Superior temporal gyrus (tissue), 1 donor: ENCODE measurements at regions not wholly inside any gene's neighbourhood (a gene's known extent, or its start where the extent isn't known, plus 50 kb on each side); places are given as distances from the start of the nearest gene placed in this dataset.

ENCODE experiments used
- DNase-seq: peaks from one replicate; pipeline ENCODE4 v3.0.0-alpha.2; 2016; ENCODE audit errors: extremely low spot score

GRCh38 chr9:107660976-107661375, 171.4 kb upstream of the KLF4 start:
- DNase-seq: no peak

DNA sequence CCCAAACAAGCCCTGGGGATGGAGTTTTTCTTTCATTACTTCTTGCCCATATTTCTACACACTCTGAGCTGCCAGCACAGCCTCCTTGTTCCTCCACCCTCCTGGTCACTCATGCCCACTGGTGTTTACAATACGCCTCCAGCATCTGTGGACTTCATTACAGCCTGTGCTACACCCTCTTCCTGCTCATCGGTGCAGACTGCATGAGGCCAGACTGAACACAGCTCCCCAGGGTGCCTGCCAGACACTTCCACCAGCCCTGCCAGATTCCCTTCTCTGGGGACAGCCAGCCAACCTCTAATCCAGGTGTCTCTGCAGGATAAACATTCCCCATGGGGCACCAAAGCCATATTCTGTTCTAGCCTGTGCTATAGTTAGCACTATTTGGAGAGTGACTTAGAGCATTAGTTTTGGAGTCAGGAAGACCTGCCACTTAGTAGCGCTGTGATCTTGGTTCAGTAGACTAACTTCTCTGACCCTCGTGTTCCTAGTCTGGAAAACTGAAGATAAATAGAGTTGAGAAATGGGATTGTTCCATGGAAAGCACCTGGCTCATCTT, 163.8 kb upstream of the KLF4 start:
- no peak for DNase-seq

DNA sequence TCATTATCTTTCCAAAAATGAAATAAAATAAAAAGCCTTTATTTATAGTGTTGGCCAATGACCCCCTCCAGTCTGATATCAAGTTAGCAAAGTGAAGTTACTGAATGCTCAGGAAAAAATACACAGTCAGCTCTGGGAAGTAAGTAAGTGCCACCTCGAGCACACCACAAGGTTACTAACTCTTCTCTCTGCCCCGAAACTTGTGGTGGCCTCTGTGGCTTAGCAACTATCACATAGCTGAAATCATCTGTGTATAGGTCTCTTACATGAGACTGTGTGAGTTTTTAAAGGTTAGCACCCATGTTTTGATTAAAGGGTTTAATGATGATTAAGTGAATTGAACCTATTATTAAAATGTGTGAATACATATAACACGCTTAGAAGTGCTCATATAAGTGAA, 161.4 kb upstream of the KLF4 start:
- DNase-seq: no peak

DNA sequence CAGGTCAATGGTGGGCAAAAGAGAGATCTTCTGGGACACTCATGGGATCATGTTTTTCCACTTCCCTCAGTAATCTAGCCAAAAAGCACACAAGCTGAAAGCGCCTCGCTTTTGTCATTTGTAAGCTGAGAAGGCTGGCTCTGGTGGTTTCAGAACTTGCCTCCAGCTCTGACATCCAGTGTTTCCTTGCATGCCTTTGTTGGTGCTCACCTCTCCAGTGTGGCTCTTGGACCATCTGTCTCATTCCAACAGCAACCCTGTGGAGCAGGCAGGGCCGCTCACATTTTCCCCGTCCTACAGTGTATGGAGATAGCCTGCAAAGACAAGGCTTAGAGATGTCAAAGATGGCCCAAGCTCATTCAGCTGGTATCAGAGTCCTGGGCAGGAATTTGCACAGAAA, 160.8 kb upstream of the KLF4 start:
- no peak for DNase-seq

GRCh38 chr9:107648153-107648715, 158.7 kb upstream of the KLF4 start:
- DNase-seq: no peak

DNA sequence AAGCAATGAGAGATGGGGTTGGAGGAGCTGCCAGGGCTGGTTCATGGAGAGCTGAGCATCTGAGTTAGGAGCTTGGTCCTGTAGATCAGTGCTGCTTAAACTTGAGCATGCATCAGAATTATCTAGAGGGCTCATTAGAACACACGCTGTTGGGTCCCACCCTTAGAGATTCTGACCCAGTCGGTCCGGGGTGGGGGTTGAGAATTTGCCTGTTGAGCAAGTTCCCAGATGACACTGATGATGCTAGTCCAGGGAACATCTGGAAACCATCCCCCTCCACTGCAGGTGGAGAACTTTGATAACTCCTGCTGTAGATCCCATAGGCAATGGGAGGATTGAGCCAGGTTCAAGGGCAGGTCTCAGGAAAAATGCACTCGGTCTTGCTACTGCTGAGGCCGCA, 158.0 kb upstream of the KLF4 start:
- no peak for DNase-seq

DNA sequence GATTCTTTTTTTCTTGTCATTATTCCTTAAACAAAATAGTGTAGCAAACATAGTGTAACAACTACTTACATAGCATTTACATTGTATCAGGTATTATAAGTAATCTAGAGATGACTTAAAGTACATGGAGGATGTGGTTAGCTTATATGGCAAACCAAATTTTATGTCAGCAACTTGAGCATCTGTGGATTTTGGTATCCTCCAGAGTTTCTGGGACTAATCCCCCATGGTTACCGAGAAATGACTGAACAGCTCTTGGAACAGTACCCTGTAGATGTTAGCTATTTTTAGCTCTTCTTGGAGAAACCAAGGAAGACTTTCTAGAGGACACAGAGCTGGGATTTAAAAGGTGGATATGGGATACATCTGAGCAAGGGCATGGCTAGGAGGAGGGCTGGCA, 157.6 kb upstream of the KLF4 start:
- no peak for DNase-seq

GRCh38 chr9:107645464-107645833, 155.9 kb upstream of the KLF4 start:
- no peak for DNase-seq

DNA sequence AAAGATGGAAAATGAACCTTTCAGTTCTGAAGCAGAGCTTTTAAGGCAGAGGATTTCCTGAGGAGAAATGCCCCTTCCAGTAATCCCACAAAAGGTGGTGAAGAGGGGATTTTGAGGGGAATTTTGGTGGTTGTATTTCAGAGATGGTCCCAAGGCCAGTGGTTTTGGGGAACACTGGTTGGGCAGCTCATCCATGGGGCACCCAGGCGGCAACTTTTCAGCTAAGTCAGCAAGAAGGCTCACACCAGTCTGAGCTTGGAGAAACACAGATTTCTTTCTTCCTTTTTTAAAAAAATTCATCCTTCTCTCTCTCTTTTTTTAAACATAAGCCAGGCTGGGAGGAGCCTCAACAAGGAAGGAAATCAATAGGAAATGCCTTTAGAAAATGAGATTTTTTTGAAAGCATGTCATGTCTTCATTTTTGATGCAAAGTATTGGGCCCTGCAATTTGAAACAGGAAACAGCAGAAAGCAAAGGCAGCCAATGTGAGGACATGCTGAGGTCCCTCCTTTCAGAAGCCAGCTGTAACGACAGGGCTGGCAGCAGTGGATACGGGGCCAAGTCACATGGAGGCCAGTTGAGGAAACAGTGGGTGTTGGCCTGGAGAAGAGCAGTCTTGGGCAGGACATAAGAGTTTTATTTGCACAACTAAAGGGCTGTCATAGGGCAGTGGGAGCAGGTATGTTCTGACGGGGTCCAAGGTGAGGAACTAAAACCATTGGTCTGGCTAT, 155.3 kb upstream of the KLF4 start:
- no peak for DNase-seq

- no peak for DNase-seq
Measured at GRCh38 chr9:107639426-107639825, 149.9 kb upstream of the KLF4 start.

DNA sequence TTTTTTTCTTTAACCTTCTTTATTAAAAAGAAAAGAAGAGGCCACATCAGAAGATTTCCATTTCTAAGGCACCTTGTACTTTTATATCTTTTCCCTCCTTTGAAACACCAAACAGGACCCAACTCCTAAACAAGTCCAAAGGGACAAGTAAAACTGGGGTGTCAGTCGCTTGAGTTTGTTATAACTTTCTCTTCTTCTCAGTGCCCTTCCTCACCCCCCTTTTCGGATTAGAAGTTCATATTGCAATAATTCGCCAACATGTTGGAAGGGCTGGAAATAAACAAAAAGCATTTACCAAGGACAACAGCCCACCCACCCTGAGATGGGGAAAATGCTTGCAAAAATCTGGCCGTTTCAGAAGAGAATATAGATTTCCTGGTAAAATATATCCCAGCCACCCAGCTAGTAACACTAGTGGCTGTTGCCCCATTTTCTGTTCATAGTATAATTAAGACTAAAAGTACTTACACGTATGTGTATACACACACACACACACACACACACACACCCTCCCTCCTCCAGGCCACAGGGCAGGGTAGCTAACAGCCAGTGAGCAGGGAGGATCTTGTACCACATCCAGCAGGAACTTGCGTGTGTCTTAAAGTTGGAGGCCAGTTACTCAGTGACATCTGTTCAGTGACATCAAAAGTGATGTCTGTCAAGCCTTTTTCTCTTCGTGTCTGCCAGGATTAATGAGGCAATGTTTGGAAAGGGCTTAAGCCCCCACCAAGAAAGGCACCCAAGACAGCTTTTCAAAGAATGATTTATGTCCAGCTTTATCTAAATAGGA, 149.1 kb upstream of the KLF4 start:
- no peak for DNase-seq

GRCh38 chr9:107637421-107638420, 148.2 kb upstream of the KLF4 start:
- peak; percentile 88 for DNase-seq

GRCh38 chr9:107636571-107637381, 147.2 kb upstream of the KLF4 start:
- peak; percentile 22 for DNase-seq

DNA sequence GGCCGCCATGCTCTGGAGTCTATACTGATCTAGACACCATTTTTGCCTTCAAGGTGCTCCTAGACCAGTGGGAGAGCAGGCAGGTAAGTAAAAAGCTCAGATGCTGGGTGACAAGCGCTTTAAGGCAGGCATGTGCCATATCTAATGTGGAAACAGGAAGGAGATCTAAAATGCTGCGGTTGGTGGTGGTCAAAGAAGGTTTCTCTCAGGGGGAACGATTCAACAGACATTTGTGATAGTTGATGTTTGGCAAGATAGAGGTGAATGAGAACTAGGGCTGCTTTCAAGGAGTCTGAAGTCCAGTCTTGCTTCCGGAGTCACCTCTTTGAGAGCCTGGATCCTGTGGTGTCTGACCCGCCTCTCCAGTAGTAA, 146.2 kb upstream of the KLF4 start:
- no peak for DNase-seq

DNA sequence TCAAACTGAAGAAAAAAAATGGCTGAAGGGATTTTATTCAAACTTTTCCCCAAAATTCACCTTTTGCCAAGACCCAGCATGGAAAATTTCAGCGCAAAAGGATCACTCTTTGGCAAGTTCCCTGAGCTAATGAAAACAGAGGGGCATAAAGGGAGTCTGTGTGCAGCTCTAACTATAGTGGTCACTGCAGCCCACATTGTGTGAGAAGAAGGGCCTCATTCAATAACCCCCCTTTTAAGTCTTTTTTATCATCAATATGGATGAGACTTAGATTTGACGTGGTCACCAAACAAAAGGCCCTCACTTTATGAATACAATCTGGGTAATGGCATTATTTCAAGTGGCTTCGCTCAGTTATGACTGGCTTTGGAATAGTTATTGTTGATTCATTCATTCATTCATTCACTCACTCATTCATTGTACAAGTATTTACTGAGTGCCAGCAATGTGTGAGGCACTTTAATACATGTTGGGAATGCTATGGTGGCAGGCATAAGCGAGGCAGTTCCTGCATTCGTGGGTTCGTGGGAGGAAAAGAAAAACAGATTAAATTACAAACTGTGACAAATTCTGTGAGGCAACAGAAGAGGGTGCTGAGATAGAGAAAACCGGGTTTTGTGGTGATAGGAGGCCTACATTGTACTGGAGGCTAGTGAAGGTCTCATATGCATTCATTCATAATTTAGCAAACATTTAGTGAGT, 145.7 kb upstream of the KLF4 start:
- peak; percentile 85 for DNase-seq

DNA sequence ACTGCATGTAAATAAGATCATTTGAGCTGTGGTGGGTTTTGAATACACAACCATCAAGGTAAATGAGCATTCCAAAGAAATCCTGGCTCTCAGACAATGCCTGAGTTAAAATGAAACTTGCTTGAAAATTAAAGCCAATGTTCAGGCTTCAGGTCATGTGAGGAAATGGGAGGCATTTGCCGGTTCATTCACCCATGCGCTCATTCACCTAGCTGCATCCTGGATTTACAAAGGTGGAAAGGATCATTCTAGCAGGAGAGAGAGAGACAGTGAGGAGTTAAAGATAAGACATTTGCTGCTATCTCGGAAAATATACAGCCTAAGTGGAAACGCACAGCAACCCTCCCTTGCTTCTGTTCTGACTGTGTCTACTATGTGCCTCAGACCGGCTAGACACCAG, 143.8 kb upstream of the KLF4 start:
- no peak for DNase-seq

DNA sequence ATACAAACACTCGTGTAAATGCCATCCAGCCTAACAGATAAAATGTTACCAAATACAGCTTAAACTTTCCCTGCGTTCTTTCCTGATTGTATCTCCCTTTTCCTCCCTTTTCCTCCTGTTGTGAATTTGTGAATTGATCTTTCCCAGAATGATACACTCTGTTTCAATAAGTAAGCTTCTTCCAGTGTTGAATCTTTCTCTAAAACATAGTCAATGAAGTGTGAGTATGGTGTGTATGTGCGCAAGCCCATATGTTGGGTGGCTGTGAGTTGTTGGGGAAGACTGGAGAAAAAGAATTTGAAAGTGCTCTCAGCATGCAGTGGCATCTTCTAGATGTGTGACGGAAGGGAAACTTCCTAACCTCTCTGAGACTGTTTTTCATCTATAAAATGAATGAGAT, 143.1 kb upstream of the KLF4 start:
- peak; percentile 11 for DNase-seq

DNA sequence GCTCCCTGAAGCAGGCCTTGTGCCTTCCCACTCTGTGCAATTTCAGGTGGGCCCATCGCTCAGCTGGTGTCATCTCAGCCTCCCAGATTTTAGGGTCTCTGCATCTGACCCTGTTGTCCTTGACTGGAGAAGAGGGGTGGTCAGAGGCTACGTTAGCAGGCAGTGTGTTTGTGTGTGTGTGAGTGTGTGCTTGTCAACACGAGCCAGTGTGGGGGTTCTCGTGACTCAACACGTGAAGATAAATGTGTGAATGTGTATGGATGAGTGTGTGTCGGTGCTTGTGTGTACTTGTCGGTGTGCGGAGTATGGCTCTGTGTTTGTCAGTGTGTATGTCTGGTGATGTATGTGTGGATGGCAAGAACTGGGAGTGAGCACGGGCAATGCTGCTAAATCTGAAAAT, 142.6 kb upstream of the KLF4 start:
- no peak for DNase-seq

GRCh38 chr9:107631788-107632187, 142.2 kb upstream of the KLF4 start:
- DNase-seq: no peak

DNA sequence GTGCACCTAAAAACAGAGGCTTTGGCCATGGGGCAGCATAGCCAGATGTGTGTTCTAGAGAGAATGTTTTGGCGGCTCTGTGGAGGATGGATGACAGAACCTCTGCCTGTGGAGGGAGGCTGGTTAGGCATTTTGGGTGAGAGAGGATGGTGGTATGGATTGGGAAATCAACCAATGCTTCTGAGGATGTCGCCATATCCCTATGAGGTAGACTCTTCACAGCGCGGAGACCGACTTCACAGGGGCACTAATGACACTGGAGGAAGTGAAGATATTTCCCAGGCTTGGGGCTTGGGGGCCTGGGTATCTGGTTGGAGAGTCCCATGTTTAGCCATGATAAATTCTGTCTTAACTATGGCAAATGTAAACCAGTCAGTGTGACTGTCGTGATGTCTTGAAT, 140.6 kb upstream of the KLF4 start:
- no peak for DNase-seq
